Spleen (tissue), 11 donors: ENCODE measurements at regions not wholly inside any gene's neighbourhood (a gene's known extent, or its start where the extent isn't known, plus 50 kb on each side); places are given as distances from the start of the nearest gene placed in this dataset.

Experiments used
- DNase-seq: peaks from one replicate; pipeline ENCODE4 v3.0.0-alpha.2; 2020
- H3K27ac ChIP-seq, 8 donors: fragments of 200-600 bp; sonication (generic) in 7 of 8; 1 replicate in 4 of 8; 2 replicates in 4 of 8; pipeline versions ENCODE4 v1.5.0 to v1.8.0; 2016 to 2021; ENCODE audit warnings: inconsistent platforms in 4 of 8, mild to moderate bottlenecking in 4 of 8, moderate library complexity in 1 of 8
- H3K27me3 ChIP-seq, 7 donors: fragments of 200-600 bp; sonication (generic) in 6 of 7; replicated peaks in 1 of 7; 1 replicate in 4 of 7; 2 replicates in 3 of 7; pipeline versions ENCODE4 v1.5.0 to v1.8.0; 2016 to 2021; ENCODE audit warnings: inconsistent platforms in 3 of 7, mild to moderate bottlenecking in 1 of 7
- H3K36me3 ChIP-seq, 6 donors: fragments of 200-600 bp; sonication (generic) in 5 of 6; 1 replicate in 4 of 6; 2 replicates in 2 of 6; pipeline versions ENCODE4 v1.5.0 to v1.8.0; 2016 to 2021; ENCODE audit warnings: inconsistent platforms in 2 of 6
- H3K4me1 ChIP-seq, 6 donors: fragments of 200-600 bp; sonication (generic) in 5 of 6; 1 replicate in 3 of 6; 2 replicates in 3 of 6; pipeline versions ENCODE4 v1.5.0 to v1.8.0; 2016 to 2021; ENCODE audit warnings: inconsistent platforms in 3 of 6
- H3K4me3 ChIP-seq, 8 donors: fragments of 200-600 bp; sonication (generic) in 7 of 8; 1 replicate in 4 of 8; 2 replicates in 4 of 8; pipeline versions ENCODE4 v1.5.0 to v1.8.0; 2016 to 2021; ENCODE audit warnings: inconsistent platforms in 4 of 8, mild to moderate bottlenecking in 4 of 8, moderate library complexity in 2 of 8
- H3K9me3 ChIP-seq, 8 donors: fragments of 200-600 bp; sonication (generic) in 7 of 8; 1 replicate in 4 of 8; 2 replicates in 4 of 8; pipeline versions ENCODE4 v1.5.0 to v1.8.0; 2016 to 2021; ENCODE audit warnings: inconsistent platforms in 4 of 8
- CTCF ChIP-seq, 11 experiments: fragments of 200-600 bp in 7 of 11; fragments of 450-650 bp in 4 of 11; sonication (generic) in 4 of 11; IDR thresholded peaks in 8 of 11; conservative IDR thresholded peaks in 3 of 11; 1 replicate in 7 of 11; 2 replicates in 4 of 11; pipeline versions ENCODE4 v1.4.0 to v1.8.0; 2016 to 2021; ENCODE audit warnings: antibody characterized with exemption in 11 of 11, inconsistent platforms in 4 of 11, mild to moderate bottlenecking in 1 of 11
- POLR2A ChIP-seq, 3 donors: fragments of 450-650 bp; IDR thresholded peaks; one replicate each; pipeline ENCODE4 v1.5.1; 2017; ENCODE audit warnings: antibody characterized with exemption in 3 of 3, mild to moderate bottlenecking in 1 of 3
- POLR2AphosphoS5 ChIP-seq, 3 donors: sonication (generic); formaldehyde crosslinking; IDR thresholded peaks; one replicate each; pipeline ENCODE4 v1.5.1; 2017; ENCODE audit warnings: antibody characterized with exemption in 3 of 3
- WGBS, 5 donors: extraction: QIAGEN DNeasy Blood & Tissue Kit in 3 of 5; methylation state at CpG; one replicate each; pipeline versions ENCODE4 v1.1.5 to v1.1.7; 2013 to 2018; 5-methylcytosine and 5-hydroxymethylcytosine counted together
- intact Hi-C: fragments of 100-400 bp; cut with DNase I; formaldehyde crosslinking; loops from one replicate; pipeline ENCODE4 v1.15.0; 2023; ENCODE audit warnings: low total_unique reads
- donor health status: healthy with polysubstance abuse.
- donor health status: DM: no; HTN: no; CAD: no; lungs with moderate emphysema.
- donor health status: DM: no; HTN: no; CAD: no.
- donor health status: Bipolar disorder and iron deficiency.
- donor health status: healthy.
- donor health status: DM: no; HTN: no; CAD: no.
- donor health status: DM: yes; HTN: yes; CAD: no.

- Histone ChIP-seq H3K9me3 (no peaks in the 10 kb centered on the region), H3K27me3 (no peaks in the 10 kb centered on the region), H3K4me1 (peaks cover 25 to 83% (median 59%) of the 10 kb centered on the region in 6 donors), H3K4me3 (peak overlapping the region in 1 of 8 donors; percentile 47), H3K27ac (peak overlapping the region in 7 of 8 donors; percentile 86 to 94 (median 91)), H3K36me3 (no peaks in the 10 kb centered on the region)
- TF ChIP-seq POLR2A (IDR thresholded peaks at IDR 0.05) (no peak), POLR2AphosphoS5 (IDR thresholded peaks at IDR 0.05) (no peak), CTCF (IDR thresholded peaks at IDR 0.05 in 8 of 11, conservative IDR thresholded peaks at IDR 0.05 in 3 of 11) (no peak)
- intact Hi-C loops, result no loop called here
- no peak for DNase-seq
- 60 to 79% (median 68%) methylated on average over 6 of the region's 6 CpGs for WGBS, 5 donors
Measured at GRCh38 chr14:89721956-89722355, 232.6 kb downstream of the EFCAB11 start.

GRCh38 chr14:89720741-89721729, 233.5 kb downstream of the EFCAB11 start:
- peak; percentile 90 for DNase-seq
- Histone ChIP-seq H3K27me3 (no peaks in the 10 kb centered on the region), H3K9me3 (no peaks in the 10 kb centered on the region), H3K4me3 (peak overlapping the region in 1 of 8 donors; percentile 47), H3K27ac (peak overlapping the region; percentile 82 to 94 (median 91)), H3K4me1 (peaks cover 25 to 83% (median 59%) of the 10 kb centered on the region in 6 donors), H3K36me3 (no peaks in the 10 kb centered on the region)
- intact Hi-C loops, result no loop called here
- WGBS, 5 donors, result 29 to 35% (median 31%) methylated on average over 11 of the region's 11 CpGs
- TF ChIP-seq POLR2A (IDR thresholded peaks at IDR 0.05) (no peak), POLR2AphosphoS5 (IDR thresholded peaks at IDR 0.05) (peak in 2 of 3 donors; percentile 59 to 91), CTCF (IDR thresholded peaks at IDR 0.05 in 8 of 11, conservative IDR thresholded peaks at IDR 0.05 in 3 of 11) (peak in 4 of 11 experiments; percentile 29 to 45 (median 39))

GRCh38 chr14:89720076-89720687, 234.3 kb downstream of the EFCAB11 start:
- TF ChIP-seq CTCF (IDR thresholded peaks at IDR 0.05 in 8 of 11, conservative IDR thresholded peaks at IDR 0.05 in 3 of 11) (no peak), POLR2A (IDR thresholded peaks at IDR 0.05) (no peak), POLR2AphosphoS5 (IDR thresholded peaks at IDR 0.05) (no peak)
- Histone ChIP-seq H3K4me3 (peak overlapping the region in 1 of 8 donors; percentile 47), H3K27me3 (no peaks in the 10 kb centered on the region), H3K4me1 (peaks cover 25 to 79% (median 58%) of the 10 kb centered on the region in 6 donors), H3K9me3 (no peaks in the 10 kb centered on the region), H3K27ac (peak overlapping the region; percentile 82 to 94 (median 91)), H3K36me3 (no peaks in the 10 kb centered on the region)
- WGBS, 5 donors, result 23 to 46% (median 28%) methylated on average over 7 of the region's 7 CpGs
- DNase-seq, result no peak
- intact Hi-C loops, result no loop called here
